Endothelial cell of umbilical vein (primary cell): ENCODE measurements at regions not wholly inside any gene's neighbourhood (a gene's known extent, or its start where the extent isn't known, plus 50 kb on each side); places are given as distances from the start of the nearest gene placed in this dataset.

ENCODE experiments used
- BruUV-seq: library from RNA; stranded (reverse); fragments of 400-500 nt; replicated peaks from 2 replicates; lab custom pipeline; 2021; lab: Mats Ljungman, UMichigan
- CTCF ChIA-PET: fragments of 300-600, 350-600 bp; sonication (Branson Sonifier 250); formaldehyde crosslinking; loops from one replicate; lab custom pipeline; 2021; ENCODE audit warnings: antibody characterized with exemption, inconsistent platforms; lab: Charles Lee
- POLR2A ChIA-PET: fragments of 300-600, 350-600 bp; sonication (Branson Sonifier 250); formaldehyde crosslinking; loops from one replicate; lab custom pipeline; 2021; ENCODE audit warnings: antibody characterized with exemption, inconsistent platforms; lab: Charles Lee
- DNase-seq: peaks from one replicate; pipeline ENCODE4 v3.0.0-alpha.2; 2011; ENCODE audit warnings: low read depth, low spot score
- FAIRE-seq: peaks from 2 replicates; lab custom pipeline; 2011; peaks lifted over from hg19 to GRCh38; lab: Jason Lieb, UNC
- H2AFZ ChIP-seq: 2 replicates; pipeline ENCODE4 v1.6.0; 2012; ENCODE audit warnings: low read depth, low read length, control low read depth, inconsistent platforms
- H3K27ac ChIP-seq: 2 replicates; pipeline ENCODE4 v1.5.1; 2011; ENCODE audit warnings: low read depth, mild to moderate bottlenecking, control low read depth, low read length, moderate library complexity; ENCODE audit not compliant: insufficient read depth
- H3K27me3 ChIP-seq, 2 experiments: 2 replicates each; pipeline versions ENCODE4 v1.6.0 to v1.6.1; 2011; ENCODE audit warnings: low read length in 2 of 2, mixed read lengths in 1 of 2; ENCODE audit not compliant: control insufficient read depth in 2 of 2, insufficient read depth in 2 of 2
- H3K36me3 ChIP-seq, 2 experiments: 2 replicates in 1 of 2; 3 replicates in 1 of 2; pipeline ENCODE4 v1.5.1; 2011; ENCODE audit warnings: low read length in 2 of 2, mild to moderate bottlenecking in 1 of 2, moderate library complexity in 1 of 2; ENCODE audit not compliant: control insufficient read depth in 2 of 2, insufficient read depth in 2 of 2; ENCODE audit errors: extremely low read depth in 1 of 2
- H3K4me1 ChIP-seq: 3 replicates; pipeline ENCODE4 v1.5.1; 2011; ENCODE audit warnings: mild to moderate bottlenecking, low read length; ENCODE audit not compliant: control insufficient read depth, insufficient read depth; ENCODE audit errors: extremely low read depth
- H3K4me2 ChIP-seq: 2 replicates; pipeline ENCODE4 v1.6.1; 2011; ENCODE audit warnings: low read length, control low read depth, mixed read lengths; ENCODE audit not compliant: insufficient read depth
- H3K4me3 ChIP-seq, 3 experiments: fragments of 200-600 bp in 1 of 3; sonication (generic), shearing (Covaris generic) in 1 of 3; replicated peaks in 1 of 3; 2 replicates each; pipeline ENCODE4 v1.5.1; 2011 to 2016; ENCODE audit warnings: control low read depth in 3 of 3, low read length in 3 of 3, mild to moderate bottlenecking in 2 of 3, inconsistent platforms in 1 of 3, low read depth in 1 of 3, moderate library complexity in 1 of 3; ENCODE audit not compliant: insufficient read depth in 1 of 3
- H3K79me2 ChIP-seq: 2 replicates; pipeline ENCODE4 v1.6.0; 2012; ENCODE audit warnings: low read length, inconsistent platforms; ENCODE audit not compliant: control insufficient read depth, insufficient read depth
- H3K9ac ChIP-seq: replicated peaks from 2 replicates; pipeline ENCODE3; 2011; ENCODE audit warnings: low read length, control low read depth; ENCODE audit not compliant: insufficient read depth; ENCODE audit errors: extremely low read depth
- H3K9me1 ChIP-seq: replicated peaks from 3 replicates; pipeline ENCODE4 v1.6.0; 2011; ENCODE audit warnings: mild to moderate bottlenecking, low read length; ENCODE audit not compliant: control insufficient read depth, insufficient read depth; ENCODE audit errors: extremely low read depth
- H3K9me3 ChIP-seq: replicated peaks from 2 replicates; pipeline ENCODE4 v1.5.1; 2012; ENCODE audit warnings: low read length, inconsistent platforms; ENCODE audit not compliant: control insufficient read depth, insufficient read depth
- H4K20me1 ChIP-seq: replicated peaks from 2 replicates; pipeline ENCODE3; 2011; ENCODE audit warnings: mild to moderate bottlenecking, low read length; ENCODE audit not compliant: control insufficient read depth, insufficient read depth; ENCODE audit errors: extremely low read depth
- CTCF ChIP-seq, 2 donors: IDR thresholded peaks; 1 replicate in 1 of 2; 2 replicates in 1 of 2; pipeline ENCODE4 v1.5.1; 2011; ENCODE audit warnings: low read length in 2 of 2, mild to moderate bottlenecking in 2 of 2, moderate library complexity in 2 of 2, control low read depth in 1 of 2, inconsistent platforms in 1 of 2, low read depth in 1 of 2; ENCODE audit not compliant: insufficient read depth in 1 of 2; ENCODE audit errors: extremely low read depth in 1 of 2
- EZH2 ChIP-seq: IDR thresholded peaks from 2 replicates; pipeline ENCODE4 v1.6.1; 2012; ENCODE audit warnings: borderline replicate concordance, low read depth, mild to moderate bottlenecking, moderate library complexity, low read length, inconsistent platforms; ENCODE audit not compliant: severe bottlenecking
- MAX ChIP-seq: IDR thresholded peaks from 2 replicates; pipeline ENCODE4 v1.6.1; 2011; ENCODE audit not compliant: insufficient read depth, insufficient read length
- POLR2AphosphoS5 ChIP-seq: IDR thresholded peaks from 2 replicates; pipeline ENCODE4 v1.6.1; 2012; ENCODE audit warnings: low read depth, mild to moderate bottlenecking, control low read depth, low read length, moderate library complexity; ENCODE audit not compliant: insufficient read depth
- dilution Hi-C: fragments of 300-500 bp; cut with MboI; formaldehyde crosslinking; loops from one replicate; pipeline ENCODE4 v1.15.0; 2019; ENCODE audit warnings: low sequenced_read_pairs; ENCODE audit not compliant: extremely low pct_ligation_motif_present
- intact Hi-C: fragments of 100-400 bp; cut with micrococcal nuclease; formaldehyde crosslinking; loops from one replicate; pipeline ENCODE4 v1.10.0; 2022

- H3K27ac ChIP-seq = no peak overlapping the region
- H4K20me1 ChIP-seq = no peaks in the 10 kb centered on the region
- intact Hi-C loops = loop anchor here (1.0 to 10.0 kb wide), 3 partner anchors 41 to 963 kb away; partner anchors contain the start of gene PLXNA2
- H2AFZ ChIP-seq = peak overlapping the region; percentile 45
- ChIA-PET POLR2A (no interaction called here), CTCF (interaction anchor here (0.6 to 7.4 kb wide), 31 partner anchors 8 to 1214 kb away, joined by 3 to 69 read pairs (median 4); partner anchors contain the start of gene PLXNA2)
- no peaks in the 10 kb centered on the region for H3K36me3 ChIP-seq
- DNase-seq (peak; percentile 73), FAIRE-seq (peak; percentile 88)
- H3K79me2 ChIP-seq = no peaks in the 10 kb centered on the region
- H3K9me1 ChIP-seq = no peaks in the 10 kb centered on the region
- peaks cover 16 to 23% of the 10 kb centered on the region in 2 experiments for H3K27me3 ChIP-seq
- no peak for TF ChIP-seq POLR2AphosphoS5
- TF ChIP-seq MAX = no peak
- peak; percentile 57 for TF ChIP-seq EZH2
- TF ChIP-seq CTCF (IDR thresholded peaks at IDR 0.05; ENCODE audit: extremely low read depth in 1 of 2, insufficient read depth in 1 of 2, low read depth in 1 of 2, low read length in 2 of 2) = peak; percentile 77 to 87
- dilution Hi-C loops = no loop called here
- no peaks in the 10 kb centered on the region for H3K4me1 ChIP-seq
- H3K4me2 ChIP-seq = peak overlapping the region; percentile 32
- H3K4me3 ChIP-seq = no peak overlapping the region
- no TSS peak for BruUV-seq
- H3K9ac ChIP-seq = no peak overlapping the region
- H3K9me3 ChIP-seq = no peaks in the 10 kb centered on the region
Measured at GRCh38 chr1:209207701-209208286, 375.7 kb upstream of the CAMK1G start.
